Keratinocyte (primary cell): ENCODE measurements at regions not wholly inside any gene's neighbourhood (a gene's known extent, or its start where the extent isn't known, plus 50 kb on each side); places are given as distances from the start of the nearest gene placed in this dataset.

Source experiments
- DNase-seq: peaks from one replicate; pipeline ENCODE4 v3.0.0-alpha.2; 2011; ENCODE audit warnings: low read depth, missing footprints, low spot score
- FAIRE-seq: peaks from 2 replicates; lab custom pipeline; 2011; peaks lifted over from hg19 to GRCh38; lab: Jason Lieb, UNC
- H2AFZ ChIP-seq: 2 replicates; pipeline ENCODE4 v1.6.0; 2012; ENCODE audit warnings: low read length, control low read depth, inconsistent platforms; ENCODE audit not compliant: control insufficient read depth
- H3K27ac ChIP-seq: 2 replicates; pipeline ENCODE4 v1.5.1; 2011; ENCODE audit warnings: low read length; ENCODE audit not compliant: control insufficient read depth, insufficient read depth
- H3K27me3 ChIP-seq: 3 replicates; pipeline ENCODE4 v1.6.0; 2011; ENCODE audit warnings: low read length; ENCODE audit not compliant: control insufficient read depth, insufficient read depth; ENCODE audit errors: extremely low read depth
- H3K36me3 ChIP-seq, 2 experiments: 2 replicates in 1 of 2; 3 replicates in 1 of 2; pipeline ENCODE4 v1.5.1; 2011; ENCODE audit warnings: low read length in 2 of 2, mild to moderate bottlenecking in 1 of 2; ENCODE audit not compliant: control insufficient read depth in 2 of 2, insufficient read depth in 2 of 2; ENCODE audit errors: extremely low read depth in 1 of 2
- H3K4me1 ChIP-seq: 3 replicates; pipeline ENCODE4 v1.5.1; 2011; ENCODE audit warnings: low read length; ENCODE audit not compliant: control insufficient read depth, insufficient read depth; ENCODE audit errors: extremely low read depth
- H3K4me2 ChIP-seq: 3 replicates; pipeline ENCODE4 v1.6.0; 2011; ENCODE audit warnings: low read depth, low read length; ENCODE audit not compliant: control insufficient read depth, insufficient read depth; ENCODE audit errors: extremely low read depth
- H3K4me3 ChIP-seq, 3 experiments: fragments of 200-600 bp in 1 of 3; sonication (generic) in 1 of 3; 2 replicates in 2 of 3; 3 replicates in 1 of 3; pipeline ENCODE4 v1.5.1; 2011 to 2016; ENCODE audit warnings: low read length in 3 of 3, mild to moderate bottlenecking in 3 of 3, control low read depth in 2 of 3, inconsistent platforms in 1 of 3, low read depth in 1 of 3, mixed read lengths in 1 of 3, mixed run types in 1 of 3, moderate library complexity in 1 of 3; ENCODE audit not compliant: control insufficient read depth in 2 of 3, insufficient read depth in 2 of 3; ENCODE audit errors: extremely low read depth in 1 of 3
- H3K79me2 ChIP-seq: 2 replicates; pipeline ENCODE4 v1.6.0; 2012; ENCODE audit warnings: low read length; ENCODE audit not compliant: control insufficient read depth, insufficient read depth
- H3K9ac ChIP-seq: 3 replicates; pipeline ENCODE4 v1.6.0; 2011; ENCODE audit warnings: low read length; ENCODE audit not compliant: control insufficient read depth, insufficient read depth; ENCODE audit errors: extremely low read depth
- H3K9me1 ChIP-seq: 3 replicates; pipeline ENCODE4 v1.6.0; 2011; ENCODE audit warnings: low read length; ENCODE audit not compliant: control insufficient read depth, insufficient read depth; ENCODE audit errors: extremely low read depth
- H3K9me3 ChIP-seq: 2 replicates; pipeline ENCODE4 v1.5.1; 2012; ENCODE audit warnings: low read depth, low read length; ENCODE audit not compliant: control insufficient read depth
- H4K20me1 ChIP-seq: 3 replicates; pipeline ENCODE4 v1.6.0; 2011; ENCODE audit warnings: low read length; ENCODE audit not compliant: control insufficient read depth, insufficient read depth; ENCODE audit errors: extremely low read depth
- EZH2 ChIP-seq: IDR thresholded peaks from one replicate; pipeline ENCODE4 v1.6.1; 2012; ENCODE audit warnings: inconsistent platforms, mild to moderate bottlenecking, low read length, moderate library complexity
- dilution Hi-C: fragments of 300-500 bp; cut with MboI; formaldehyde crosslinking; loops from one replicate; pipeline ENCODE4 v1.7.0; 2020; ENCODE audit warnings: low sequenced_read_pairs; ENCODE audit not compliant: extremely low pct_ligation_motif_present
- TF ChIP-seq, protein P1 (sequence below), 3 experiments: IDR thresholded peaks in 1 of 3; conservative IDR thresholded peaks in 1 of 3; optimal IDR thresholded peaks in 1 of 3; 2 replicates in 2 of 3; 3 replicates in 1 of 3; pipeline versions ENCODE3 to v1.5.1; 2011; ENCODE audit warnings: low read length in 3 of 3, mild to moderate bottlenecking in 3 of 3, moderate library complexity in 2 of 3, control low read depth in 1 of 3, inconsistent platforms in 1 of 3; ENCODE audit not compliant: insufficient read depth in 2 of 3; ENCODE audit errors: extremely low read depth in 1 of 3

DNA sequence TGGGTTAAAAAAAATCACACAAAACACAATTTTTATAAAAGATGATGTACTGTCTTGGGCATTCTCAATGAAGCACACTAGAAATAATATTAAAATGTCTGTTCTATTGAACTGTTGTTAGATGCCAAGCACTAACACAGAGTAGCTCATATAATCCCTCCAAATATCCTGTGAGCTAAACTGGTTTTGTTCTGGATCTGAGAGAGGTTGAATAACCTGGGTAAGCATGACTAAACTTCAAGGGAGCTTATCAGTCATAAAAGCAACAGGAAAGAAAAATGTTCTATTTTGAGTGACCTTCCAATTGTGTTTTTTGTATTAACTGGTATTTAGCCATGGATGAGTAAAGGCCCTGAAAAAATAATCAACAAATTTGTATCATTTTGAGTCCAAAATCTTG is 175.3 kb downstream of the SMC2 start:
- FAIRE-seq = no peak
- Histone ChIP-seq H3K27ac (no peak overlapping the region), H3K36me3 (no peaks in the 10 kb centered on the region), H3K9ac (no peak overlapping the region), H3K9me3 (no peaks in the 10 kb centered on the region), H3K4me1 (no peaks in the 10 kb centered on the region), H3K79me2 (no peaks in the 10 kb centered on the region), H3K9me1 (no peaks in the 10 kb centered on the region), H3K4me3 (no peak overlapping the region), H3K4me2 (no peak overlapping the region), H2AFZ (no peak overlapping the region), H4K20me1 (no peaks in the 10 kb centered on the region), H3K27me3 (no peaks in the 10 kb centered on the region)
- no peak for TF ChIP-seq EZH2
- TF ChIP-seq, protein P1, sequence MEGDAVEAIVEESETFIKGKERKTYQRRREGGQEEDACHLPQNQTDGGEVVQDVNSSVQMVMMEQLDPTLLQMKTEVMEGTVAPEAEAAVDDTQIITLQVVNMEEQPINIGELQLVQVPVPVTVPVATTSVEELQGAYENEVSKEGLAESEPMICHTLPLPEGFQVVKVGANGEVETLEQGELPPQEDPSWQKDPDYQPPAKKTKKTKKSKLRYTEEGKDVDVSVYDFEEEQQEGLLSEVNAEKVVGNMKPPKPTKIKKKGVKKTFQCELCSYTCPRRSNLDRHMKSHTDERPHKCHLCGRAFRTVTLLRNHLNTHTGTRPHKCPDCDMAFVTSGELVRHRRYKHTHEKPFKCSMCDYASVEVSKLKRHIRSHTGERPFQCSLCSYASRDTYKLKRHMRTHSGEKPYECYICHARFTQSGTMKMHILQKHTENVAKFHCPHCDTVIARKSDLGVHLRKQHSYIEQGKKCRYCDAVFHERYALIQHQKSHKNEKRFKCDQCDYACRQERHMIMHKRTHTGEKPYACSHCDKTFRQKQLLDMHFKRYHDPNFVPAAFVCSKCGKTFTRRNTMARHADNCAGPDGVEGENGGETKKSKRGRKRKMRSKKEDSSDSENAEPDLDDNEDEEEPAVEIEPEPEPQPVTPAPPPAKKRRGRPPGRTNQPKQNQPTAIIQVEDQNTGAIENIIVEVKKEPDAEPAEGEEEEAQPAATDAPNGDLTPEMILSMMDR (optimal IDR thresholded peaks at IDR 0.05 in 1 of 3, IDR thresholded peaks at IDR 0.05 in 1 of 3, conservative IDR thresholded peaks at IDR 0.05 in 1 of 3; ENCODE audit: extremely low read depth in 1 of 3, insufficient read depth in 2 of 3, low read length in 3 of 3) = no peak
- no peak for DNase-seq
- dilution Hi-C loops = no loop called here

DNA sequence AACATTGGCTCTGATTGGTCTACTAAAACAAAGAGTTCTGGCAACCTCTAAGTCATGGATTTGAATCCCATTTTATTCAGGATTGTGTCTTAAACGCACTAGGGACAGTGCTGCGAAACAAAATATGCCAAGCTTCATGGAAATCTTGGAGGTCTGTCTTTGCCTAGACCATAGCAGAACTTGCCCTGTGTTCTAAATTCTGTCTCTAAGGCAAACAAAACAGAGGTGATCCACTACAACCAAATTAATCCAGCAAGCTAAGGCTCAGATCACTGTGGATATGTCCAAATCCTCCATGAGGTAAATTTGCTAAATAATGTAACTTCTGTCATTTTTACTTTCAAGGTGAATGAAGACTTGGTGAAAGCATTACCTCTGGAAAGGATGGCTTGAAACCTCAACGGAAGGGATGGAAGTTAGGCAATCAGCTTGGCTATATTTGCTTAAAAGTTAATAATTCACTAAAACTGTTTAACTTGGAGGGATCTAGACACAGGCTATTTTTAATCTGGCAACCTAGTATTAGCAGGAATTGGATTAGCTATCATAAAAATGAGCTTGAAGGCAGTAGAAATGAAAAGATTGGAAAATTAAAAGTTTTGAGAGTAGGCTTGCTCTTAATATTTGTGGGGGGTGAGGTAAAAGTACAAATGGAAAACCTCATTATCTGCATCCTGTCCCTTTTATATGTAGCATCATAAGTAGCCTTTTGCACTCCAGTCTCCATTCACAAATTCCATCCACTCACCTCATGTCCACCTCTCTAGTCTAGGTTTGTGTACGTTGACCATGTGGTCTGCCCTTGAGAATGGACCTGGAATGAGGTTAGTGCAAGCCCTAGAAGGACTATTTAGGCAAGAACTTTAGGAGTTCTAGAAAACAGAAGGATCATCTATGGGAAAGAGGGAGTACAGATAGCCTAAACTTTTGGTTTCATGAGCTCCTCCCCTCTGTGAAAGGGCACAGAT is 176.2 kb downstream of the SMC2 start:
- no peak for TF ChIP-seq EZH2
- TF ChIP-seq, protein P1 (optimal IDR thresholded peaks at IDR 0.05 in 1 of 3, IDR thresholded peaks at IDR 0.05 in 1 of 3, conservative IDR thresholded peaks at IDR 0.05 in 1 of 3; ENCODE audit: extremely low read depth in 1 of 3, insufficient read depth in 2 of 3, low read length in 3 of 3) = no peak
- Histone ChIP-seq H3K4me2 (no peak overlapping the region), H3K4me3 (no peak overlapping the region), H3K4me1 (no peaks in the 10 kb centered on the region), H3K36me3 (no peaks in the 10 kb centered on the region), H3K27ac (no peak overlapping the region), H4K20me1 (no peaks in the 10 kb centered on the region), H3K9me3 (no peaks in the 10 kb centered on the region), H3K9ac (no peak overlapping the region), H3K79me2 (no peaks in the 10 kb centered on the region), H3K27me3 (no peaks in the 10 kb centered on the region), H2AFZ (no peak overlapping the region), H3K9me1 (no peaks in the 10 kb centered on the region)
- dilution Hi-C loops = no loop called here
- FAIRE-seq (no peak), DNase-seq (no peak)
